Astrocyte of the spinal cord (primary cell): ENCODE measurements at regions not wholly inside any gene's neighbourhood (a gene's known extent, or its start where the extent isn't known, plus 50 kb on each side); places are given as distances from the start of the nearest gene placed in this dataset.

ENCODE experiments used
- DNase-seq: peaks from one replicate; pipeline ENCODE4 v3.0.0; 2011; ENCODE audit warnings: low read depth, low spot score
- H3K4me3 ChIP-seq: 2 replicates; pipeline ENCODE4 v1.5.1; 2011; ENCODE audit warnings: low read depth, mild to moderate bottlenecking, low read length, moderate library complexity
- CTCF ChIP-seq: IDR thresholded peaks from 2 replicates; pipeline ENCODE4 v1.5.1; 2012; ENCODE audit warnings: low read depth, mild to moderate bottlenecking, low read length, inconsistent platforms
- in situ Hi-C: cut with HindIII; loops from 2 replicates; pipeline ENCODE4 v1.10.0; 2017; ENCODE audit warnings: low sequenced_read_pairs

DNA sequence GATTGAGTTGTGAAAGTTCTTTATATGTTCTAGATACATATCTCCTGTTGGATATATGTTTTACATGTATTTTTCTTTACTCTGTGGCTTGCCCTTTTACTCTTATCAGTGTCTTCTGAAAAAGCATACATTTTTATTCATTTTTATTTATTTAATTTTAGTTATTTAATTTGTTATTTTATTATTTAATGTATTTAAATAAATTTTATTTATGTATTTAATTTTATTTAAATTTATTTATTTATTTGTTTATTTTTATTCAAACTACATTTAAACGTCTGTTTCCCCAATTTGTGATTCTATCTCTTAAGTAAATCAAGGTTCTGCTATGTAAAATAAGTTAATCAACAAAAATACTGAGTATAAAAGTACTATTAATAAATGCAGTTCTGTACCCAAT is 279.1 kb upstream of the AKR1E2 start:
- in situ Hi-C loops = no loop called here
- DNase-seq = no peak

DNA sequence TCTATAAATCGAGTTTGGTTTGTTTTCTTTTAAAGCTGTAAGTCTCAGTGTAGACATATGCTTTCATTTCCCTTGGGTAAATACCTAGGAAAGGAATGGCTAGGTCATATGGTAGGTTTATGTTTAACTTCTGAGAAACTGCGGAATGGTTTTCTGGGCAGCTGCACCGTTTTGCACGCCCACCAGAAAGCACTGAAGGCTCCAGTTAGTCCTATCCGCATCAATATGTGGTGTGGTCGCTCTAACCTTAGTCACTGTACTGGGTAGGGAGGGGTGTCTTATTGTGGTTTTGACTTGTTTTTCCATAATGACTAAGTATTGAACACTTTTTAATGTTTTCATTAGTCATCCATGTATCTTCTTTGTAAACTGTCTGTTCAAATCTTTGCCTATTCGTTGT is 279.5 kb upstream of the AKR1E2 start:
- peak; percentile 91 for DNase-seq
- H3K4me3 ChIP-seq = no peak overlapping the region
- in situ Hi-C loops = no loop called here
- TF ChIP-seq CTCF = no peak

More for the DNA sequence above, 279.1 kb upstream of the AKR1E2 start:
- no peak for TF ChIP-seq CTCF
- no peak overlapping the region for H3K4me3 ChIP-seq

DNA sequence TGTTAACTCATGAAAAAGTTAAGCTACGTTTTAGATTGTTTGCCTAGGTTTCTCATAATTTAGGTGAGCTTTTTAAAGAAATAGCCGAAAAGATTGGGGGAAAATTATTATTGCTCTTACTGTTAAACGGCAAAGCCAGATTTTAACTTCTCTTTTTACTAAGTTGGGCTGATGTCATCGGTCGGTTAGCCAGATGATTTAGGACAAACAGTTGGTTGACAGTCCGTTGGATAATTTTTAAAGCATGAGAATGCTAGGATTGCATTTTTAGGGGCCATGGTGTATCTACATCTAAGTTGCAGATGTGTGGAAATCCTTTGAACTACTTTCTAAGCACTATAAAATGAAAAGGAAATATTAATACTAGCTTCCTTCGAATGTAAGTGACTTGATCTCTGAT is 280.9 kb upstream of the AKR1E2 start:
- H3K4me3 ChIP-seq = no peak overlapping the region
- DNase-seq = no peak
- in situ Hi-C loops = no loop called here
- no peak for TF ChIP-seq CTCF

DNA sequence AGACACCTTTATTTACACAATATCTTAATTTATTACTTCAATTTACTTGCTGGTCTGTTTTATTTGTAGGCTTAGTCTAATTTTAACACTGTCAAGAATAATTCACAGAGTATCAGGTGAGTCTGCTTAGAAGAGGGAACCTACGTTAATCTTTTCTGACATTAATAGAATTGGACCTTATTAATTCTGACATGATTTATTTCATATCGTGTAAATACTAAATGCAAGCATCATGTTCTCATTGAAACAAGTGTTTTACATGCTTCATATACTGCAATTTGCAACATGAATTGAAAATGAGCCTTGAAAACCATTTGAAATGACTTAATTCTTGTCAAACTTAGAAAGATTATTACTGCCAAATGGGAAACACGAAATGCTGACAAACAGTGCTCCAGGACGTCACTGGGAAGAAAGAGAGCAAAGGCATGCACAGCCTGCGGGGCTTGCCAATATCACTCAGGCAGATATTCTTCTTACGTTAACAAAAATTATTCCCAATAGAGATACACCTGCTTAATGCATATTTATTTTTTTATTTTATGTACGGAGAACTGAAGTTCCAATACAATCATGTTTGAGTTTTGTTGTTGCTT is 282.0 kb upstream of the AKR1E2 start:
- no peak for DNase-seq
- in situ Hi-C loops = no loop called here
- no peak overlapping the region for H3K4me3 ChIP-seq
- no peak for TF ChIP-seq CTCF

DNA sequence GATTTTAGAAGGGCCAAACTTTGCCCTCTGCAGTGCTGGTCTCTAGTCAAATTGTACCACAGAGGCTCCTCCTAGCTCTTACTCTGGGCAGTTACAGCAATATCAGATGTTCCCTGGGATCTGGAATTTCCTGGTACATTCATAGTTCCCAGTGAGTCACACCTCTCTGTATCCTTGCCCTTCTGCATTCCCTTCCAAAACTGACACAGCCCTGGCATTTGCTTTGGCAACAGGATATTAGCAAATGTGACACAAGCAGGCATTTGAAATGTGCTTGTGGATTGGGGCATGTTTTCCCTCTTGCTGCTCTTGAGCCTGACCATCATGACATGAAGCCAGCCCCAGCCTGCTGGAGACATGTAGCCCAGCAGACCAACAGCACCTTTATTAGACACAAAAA is 284.7 kb upstream of the AKR1E2 start:
- in situ Hi-C loops = no loop called here
- H3K4me3 ChIP-seq = no peak overlapping the region
- peak; percentile 91 for DNase-seq
- peak; percentile 37 for TF ChIP-seq CTCF

GRCh38 chr10:4538016-4538415 is 288.0 kb upstream of the AKR1E2 start:
- no peak for DNase-seq
- in situ Hi-C loops = no loop called here

More at GRCh38 chr10:4538016-4538415, 288.0 kb upstream of the AKR1E2 start:
- no peak overlapping the region for H3K4me3 ChIP-seq
- TF ChIP-seq CTCF = no peak
